H7 (cell line): ENCODE measurements at regions not wholly inside any gene's neighbourhood (a gene's known extent, or its start where the extent isn't known, plus 50 kb on each side); places are given as distances from the start of the nearest gene placed in this dataset.

Experiments
- DNase-seq: peaks from one replicate; pipeline ENCODE4 v3.0.0; 2012
- H3K27me3 ChIP-seq: 2 replicates; pipeline ENCODE4 v1.6.0; 2011; ENCODE audit warnings: mild to moderate bottlenecking, low read length; ENCODE audit not compliant: control insufficient read depth, insufficient read depth
- H3K36me3 ChIP-seq: replicated peaks from 2 replicates; pipeline ENCODE4 v1.5.1; 2011; ENCODE audit warnings: low read length; ENCODE audit not compliant: control insufficient read depth, insufficient read depth
- H3K4me3 ChIP-seq: 2 replicates; pipeline ENCODE4 v1.5.1; 2011; ENCODE audit warnings: low read depth, mild to moderate bottlenecking, control low read depth, low read length, moderate library complexity; ENCODE audit not compliant: insufficient read depth

GRCh38 chr3:83934192-83935021 is 1024.4 kb upstream of the CADM2 start:
- Histone ChIP-seq H3K27me3 (no peaks in the 10 kb centered on the region), H3K36me3 (no peaks in the 10 kb centered on the region), H3K4me3 (no peak overlapping the region)
- DNase-seq: no peak

- DNase-seq: no peak
- Histone ChIP-seq H3K36me3 (no peaks in the 10 kb centered on the region), H3K27me3 (no peaks in the 10 kb centered on the region), H3K4me3 (no peak overlapping the region)
Measured at GRCh38 chr3:83938491-83938890, 1020.3 kb upstream of the CADM2 start.

DNA sequence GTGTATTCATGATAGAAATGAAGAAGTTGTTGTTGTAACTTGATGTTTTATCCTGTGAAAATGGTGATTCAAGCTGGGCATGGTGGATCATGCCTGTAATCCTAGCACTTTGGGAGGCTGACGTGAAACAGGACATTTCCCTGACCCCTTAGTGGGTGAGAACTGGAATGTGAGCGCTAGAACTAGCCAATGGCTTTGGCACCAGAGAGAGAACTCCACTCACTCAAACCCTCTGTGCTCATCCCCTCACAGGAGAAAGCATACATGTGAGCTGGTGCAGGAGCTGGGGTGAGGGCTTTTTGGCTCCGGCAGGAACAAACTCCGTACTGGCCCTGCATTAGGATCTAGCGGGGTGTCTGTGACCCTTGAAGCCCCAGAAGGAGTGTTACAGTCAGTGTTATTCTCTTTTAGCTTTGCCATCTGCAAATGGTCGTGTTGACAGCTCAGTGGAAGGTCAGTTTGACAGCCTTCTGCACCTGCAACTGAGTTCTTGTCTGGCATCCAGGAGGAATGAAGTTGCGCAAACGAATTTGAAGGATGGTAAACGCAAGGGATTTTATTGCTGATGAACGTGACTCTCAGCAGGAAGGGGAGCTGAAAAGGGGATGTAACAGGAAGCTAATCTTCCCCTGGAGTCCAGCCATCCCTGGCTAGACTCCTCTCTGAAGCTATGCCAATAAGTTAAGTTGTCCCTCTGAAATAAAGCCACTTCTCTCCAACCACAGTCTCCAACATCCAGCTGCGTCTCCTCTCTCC is 1016.6 kb upstream of the CADM2 start:
- Histone ChIP-seq H3K4me3 (no peak overlapping the region), H3K27me3 (no peaks in the 10 kb centered on the region), H3K36me3 (no peaks in the 10 kb centered on the region)
- DNase-seq: no peak

- Histone ChIP-seq H3K27me3 (no peaks in the 10 kb centered on the region), H3K4me3 (no peak overlapping the region), H3K36me3 (no peaks in the 10 kb centered on the region)
- no peak for DNase-seq
Measured at GRCh38 chr3:83946049-83946448, 1012.7 kb upstream of the CADM2 start.

- no peaks in the 10 kb centered on the region for H3K27me3 ChIP-seq
- no peaks in the 10 kb centered on the region for H3K36me3 ChIP-seq
- H3K4me3 ChIP-seq: no peak overlapping the region
- DNase-seq: peak; percentile 5
Measured at GRCh38 chr3:83946554-83946953, 1012.2 kb upstream of the CADM2 start.

- Histone ChIP-seq H3K36me3 (no peaks in the 10 kb centered on the region), H3K4me3 (no peak overlapping the region), H3K27me3 (no peaks in the 10 kb centered on the region)
- no peak for DNase-seq
Measured at GRCh38 chr3:83948771-83949170, 1010.0 kb upstream of the CADM2 start.

GRCh38 chr3:83953417-83954089 is 1005.2 kb upstream of the CADM2 start:
- Histone ChIP-seq H3K4me3 (no peak overlapping the region), H3K36me3 (no peaks in the 10 kb centered on the region), H3K27me3 (no peaks in the 10 kb centered on the region; the same call in 1 of the 2 replicates)
- no peak for DNase-seq

GRCh38 chr3:83956431-83956830 is 1002.4 kb upstream of the CADM2 start:
- DNase-seq: no peak
- Histone ChIP-seq H3K27me3 (no peaks in the 10 kb centered on the region; the same call in 1 of the 2 replicates), H3K4me3 (no peak overlapping the region), H3K36me3 (no peaks in the 10 kb centered on the region)

DNA sequence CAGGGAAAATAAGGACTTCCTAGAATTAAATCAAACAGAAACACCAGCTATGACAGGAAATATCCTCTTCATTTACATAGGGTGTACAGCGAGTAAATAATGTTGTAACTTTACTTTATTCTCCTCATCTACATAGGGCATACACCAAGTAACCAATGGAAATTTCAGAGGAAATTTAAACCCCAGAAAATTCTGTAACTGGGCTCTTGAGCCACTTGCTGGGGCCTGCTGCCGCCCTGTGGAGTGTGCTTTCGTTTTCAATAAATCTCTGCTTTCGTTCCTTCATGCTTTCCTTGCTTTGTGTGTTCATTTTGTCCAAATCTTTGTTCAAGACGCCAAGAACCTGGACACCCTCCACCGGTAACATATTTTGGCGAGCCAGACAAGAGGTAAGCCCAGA is 990.4 kb upstream of the CADM2 start:
- no peaks in the 10 kb centered on the region for H3K27me3 ChIP-seq
- DNase-seq: no peak
- no peaks in the 10 kb centered on the region for H3K36me3 ChIP-seq

DNA sequence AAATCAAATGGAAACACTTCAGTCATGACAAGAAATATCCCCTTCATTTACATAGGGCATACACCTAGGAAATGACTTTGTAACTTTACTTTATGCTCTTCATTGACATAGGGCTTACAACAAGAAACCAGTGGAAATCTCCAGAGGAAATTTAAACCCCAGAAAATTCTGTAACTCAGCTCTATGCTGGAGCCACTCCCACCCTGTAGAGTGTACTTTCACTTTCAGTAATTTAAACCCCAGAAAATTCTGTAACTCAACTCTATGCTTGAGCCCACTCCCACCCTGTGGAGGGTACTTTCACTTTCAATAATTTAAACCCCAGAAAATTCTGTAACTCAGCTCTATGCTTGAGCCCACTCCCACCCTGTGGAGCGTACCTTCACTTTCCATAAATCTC is 987.1 kb upstream of the CADM2 start:
- H3K27me3 ChIP-seq: no peaks in the 10 kb centered on the region
- H3K4me3 ChIP-seq: no peak overlapping the region
- no peak for DNase-seq
- no peaks in the 10 kb centered on the region for H3K36me3 ChIP-seq

More for the DNA sequence above, 990.4 kb upstream of the CADM2 start:
- H3K4me3 ChIP-seq: no peak overlapping the region

DNA sequence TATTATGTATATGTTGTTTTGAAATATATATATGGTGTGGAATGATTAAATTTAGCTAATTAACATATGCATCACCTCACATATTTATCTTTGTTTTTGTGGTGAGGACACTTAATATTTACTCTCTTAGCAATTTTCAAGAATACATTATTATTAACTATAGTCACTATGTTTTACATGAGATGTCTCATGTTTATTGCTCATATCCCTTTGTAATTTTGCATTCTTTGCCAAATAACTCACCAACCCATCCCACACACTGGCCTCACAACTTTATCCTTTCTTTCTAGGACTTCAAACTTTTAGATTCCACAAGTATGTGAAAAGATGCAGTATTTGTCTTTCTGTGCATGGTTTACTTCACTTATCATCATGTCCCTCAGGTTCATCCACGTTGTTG is 950.2 kb upstream of the CADM2 start:
- no peak for DNase-seq
- no peaks in the 10 kb centered on the region for H3K36me3 ChIP-seq
- no peaks in the 10 kb centered on the region for H3K27me3 ChIP-seq
- H3K4me3 ChIP-seq: no peak overlapping the region

DNA sequence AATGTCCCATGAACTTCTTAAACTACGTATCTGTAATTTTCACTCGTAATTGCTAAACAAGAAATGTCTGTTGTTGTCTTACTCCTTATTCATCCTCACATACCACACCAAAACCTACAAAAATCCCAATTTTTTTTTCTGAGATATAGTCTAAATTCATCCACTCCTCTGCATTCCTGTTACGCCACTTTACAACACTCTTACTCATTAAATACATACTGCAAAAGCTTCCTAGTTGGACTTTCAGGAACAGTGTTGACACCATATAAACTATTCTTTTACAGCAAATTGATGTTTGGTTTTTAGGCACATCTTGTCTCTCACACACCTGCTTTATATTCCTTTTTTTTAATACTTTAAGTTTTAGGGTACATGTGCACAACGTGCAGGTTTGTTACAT is 934.9 kb upstream of the CADM2 start:
- Histone ChIP-seq H3K4me3 (no peak overlapping the region), H3K27me3 (no peaks in the 10 kb centered on the region)

DNA sequence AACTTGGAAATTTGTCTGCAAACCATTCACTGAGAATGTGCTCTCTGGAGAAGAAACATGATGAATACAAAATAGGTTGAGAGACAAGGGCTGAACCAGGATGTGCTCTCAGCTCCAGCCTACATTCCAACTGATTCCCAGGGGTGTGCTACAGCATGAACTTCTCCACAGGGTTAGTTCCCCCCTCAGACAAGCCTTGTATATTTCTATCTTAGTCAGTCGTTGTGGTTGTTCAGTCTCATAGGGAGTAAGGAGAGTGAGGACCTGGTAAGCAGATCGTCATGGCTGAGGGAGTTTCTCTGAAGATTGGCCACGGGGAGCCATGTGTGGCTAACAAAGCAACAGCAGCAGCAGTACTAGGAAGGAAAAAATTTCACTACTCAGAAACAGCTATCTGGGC is 919.7 kb upstream of the CADM2 start:
- Histone ChIP-seq H3K36me3 (no peaks in the 10 kb centered on the region), H3K27me3 (no peaks in the 10 kb centered on the region), H3K4me3 (no peak overlapping the region)
- no peak for DNase-seq

More for the DNA sequence above, 934.9 kb upstream of the CADM2 start:
- no peaks in the 10 kb centered on the region for H3K36me3 ChIP-seq
- no peak for DNase-seq

GRCh38 chr3:84042399-84043106 is 916.2 kb upstream of the CADM2 start:
- Histone ChIP-seq H3K27me3 (no peaks in the 10 kb centered on the region), H3K4me3 (no peak overlapping the region), H3K36me3 (no peaks in the 10 kb centered on the region)
- DNase-seq: no peak
